PC-9 (cell line): ENCODE measurements at regions not wholly inside any gene's neighbourhood (a gene's known extent, or its start where the extent isn't known, plus 50 kb on each side); places are given as distances from the start of the nearest gene placed in this dataset.

ENCODE experiments used
- BruUV-seq: library from RNA; stranded (reverse); fragments of 400-500 nt; replicated peaks from 2 replicates; lab custom pipeline; 2021; lab: Mats Ljungman, UMichigan
- CTCF ChIA-PET: fragments of 300-600 bp; sonication (Branson Sonifier 250); formaldehyde crosslinking; loops from one replicate; lab custom pipeline; 2022; ENCODE audit warnings: antibody characterized with exemption; lab: Charles Lee
- POLR2A ChIA-PET: fragments of 300-600 bp; sonication (Branson Sonifier 250); formaldehyde crosslinking; loops from one replicate; lab custom pipeline; 2022; ENCODE audit warnings: antibody characterized with exemption; ENCODE audit not compliant: unreplicated experiment; lab: Charles Lee
- DNase-seq, 2 experiments: peaks; one replicate each; pipeline versions ENCODE4 v3.0.0 to v3.0.0-alpha.2; 2015 to 2022; ENCODE audit warnings: mixed read lengths in 1 of 2
- H2AFZ ChIP-seq: fragments of 200-600 bp; sonication (generic); 2 replicates; pipeline ENCODE4 v1.8.1; 2017; ENCODE audit warnings: antibody characterized with exemption
- H3F3A ChIP-seq: fragments of 200-600 bp; sonication (generic); 2 replicates; pipeline ENCODE4 v1.8.1; 2017; ENCODE audit warnings: antibody characterized with exemption, mild to moderate bottlenecking, low read depth; ENCODE audit not compliant: insufficient read depth
- H3K27ac ChIP-seq: fragments of 200-600 bp; sonication (generic); 2 replicates; pipeline ENCODE4 v1.6.1; 2016; ENCODE audit warnings: mixed run types
- H3K27me3 ChIP-seq: fragments of 200-600 bp; sonication (generic); 2 replicates; pipeline ENCODE4 v1.6.1; 2016; ENCODE audit warnings: low read depth, mixed run types; ENCODE audit not compliant: insufficient read depth
- H3K36me3 ChIP-seq: fragments of 200-600 bp; sonication (generic); 2 replicates; pipeline ENCODE4 v1.6.1; 2016; ENCODE audit warnings: low read depth, mixed run types
- H3K4me1 ChIP-seq: fragments of 200-600 bp; sonication (generic); replicated peaks from 2 replicates; pipeline ENCODE4 v1.6.1; 2016; ENCODE audit warnings: mixed run types; ENCODE audit not compliant: insufficient read depth
- H3K4me2 ChIP-seq: fragments of 200-600 bp; sonication (generic); 2 replicates; pipeline ENCODE4 v1.6.1; 2017; ENCODE audit warnings: mixed run types
- H3K4me3 ChIP-seq: fragments of 200-600 bp; sonication (generic); 2 replicates; pipeline ENCODE4 v1.6.1; 2016; ENCODE audit warnings: mixed run types
- H3K79me2 ChIP-seq: fragments of 200-600 bp; sonication (generic); 2 replicates; pipeline ENCODE4 v1.6.1; 2017; ENCODE audit warnings: low read depth, mixed run types
- H3K9me2 ChIP-seq: fragments of 200-600 bp; sonication (generic); 2 replicates; pipeline ENCODE4 v1.8.1; 2017; ENCODE audit warnings: mild to moderate bottlenecking; ENCODE audit not compliant: insufficient read depth
- H3K9me3 ChIP-seq: fragments of 200-600 bp; sonication (generic); 2 replicates; pipeline ENCODE4 v1.8.1; 2016; ENCODE audit warnings: low read depth; ENCODE audit not compliant: insufficient read depth
- H4K20me1 ChIP-seq: fragments of 200-600 bp; sonication (generic); 2 replicates; pipeline ENCODE4 v1.8.1; 2017; ENCODE audit not compliant: insufficient read depth
- EZH2 ChIP-seq: fragments of 200-600 bp; sonication (generic); IDR thresholded peaks from 2 replicates; pipeline ENCODE4 v1.8.0; 2017; ENCODE audit warnings: antibody characterized with exemption, low read depth
- intact Hi-C: fragments of 100-400 bp; cut with micrococcal nuclease; formaldehyde crosslinking; loops from one replicate; pipeline ENCODE4 v1.10.0; 2022; ENCODE audit not compliant: unreplicated experiment
- TF ChIP-seq, protein P1 (sequence below): fragments of 200-600 bp; sonication (generic); conservative IDR thresholded peaks from 2 replicates; pipeline ENCODE4 v1.6.1; 2017; ENCODE audit warnings: mixed run types, antibody characterized with exemption, mild to moderate bottlenecking, moderate library complexity

DNA sequence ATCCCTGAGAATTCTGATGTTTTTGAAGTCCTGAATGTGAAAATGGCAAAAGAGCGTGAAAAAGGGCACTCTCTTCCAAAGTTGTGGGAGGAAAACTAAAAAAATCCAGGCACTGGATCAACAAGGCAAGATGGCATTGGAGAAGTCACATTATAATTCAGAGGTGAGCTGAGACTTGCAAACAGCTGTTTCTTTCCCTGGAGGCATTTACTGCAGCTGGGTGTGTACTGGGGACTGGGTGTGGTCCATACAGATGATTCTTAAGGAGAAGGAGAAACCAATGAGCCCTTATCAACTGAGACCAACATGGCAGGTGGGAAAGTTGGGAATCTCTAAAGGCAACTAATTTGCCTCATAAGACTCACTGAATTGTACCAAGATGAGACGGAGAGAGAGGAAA lies 313.9 kb downstream of the TRIB2 start:
- no peaks in the 10 kb centered on the region for H3K4me1 ChIP-seq
- TF ChIP-seq, protein P1, sequence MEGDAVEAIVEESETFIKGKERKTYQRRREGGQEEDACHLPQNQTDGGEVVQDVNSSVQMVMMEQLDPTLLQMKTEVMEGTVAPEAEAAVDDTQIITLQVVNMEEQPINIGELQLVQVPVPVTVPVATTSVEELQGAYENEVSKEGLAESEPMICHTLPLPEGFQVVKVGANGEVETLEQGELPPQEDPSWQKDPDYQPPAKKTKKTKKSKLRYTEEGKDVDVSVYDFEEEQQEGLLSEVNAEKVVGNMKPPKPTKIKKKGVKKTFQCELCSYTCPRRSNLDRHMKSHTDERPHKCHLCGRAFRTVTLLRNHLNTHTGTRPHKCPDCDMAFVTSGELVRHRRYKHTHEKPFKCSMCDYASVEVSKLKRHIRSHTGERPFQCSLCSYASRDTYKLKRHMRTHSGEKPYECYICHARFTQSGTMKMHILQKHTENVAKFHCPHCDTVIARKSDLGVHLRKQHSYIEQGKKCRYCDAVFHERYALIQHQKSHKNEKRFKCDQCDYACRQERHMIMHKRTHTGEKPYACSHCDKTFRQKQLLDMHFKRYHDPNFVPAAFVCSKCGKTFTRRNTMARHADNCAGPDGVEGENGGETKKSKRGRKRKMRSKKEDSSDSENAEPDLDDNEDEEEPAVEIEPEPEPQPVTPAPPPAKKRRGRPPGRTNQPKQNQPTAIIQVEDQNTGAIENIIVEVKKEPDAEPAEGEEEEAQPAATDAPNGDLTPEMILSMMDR, result no peak
- TF ChIP-seq EZH2, result no peak
- H3K79me2 ChIP-seq, result no peaks in the 10 kb centered on the region
- BruUV-seq, result no TSS peak
- intact Hi-C loops, result no loop called here
- H3K27ac ChIP-seq, result no peak overlapping the region
- H3K9me2 ChIP-seq, result no peaks in the 10 kb centered on the region; the same call in 1 of the 2 replicates
- no peaks in the 10 kb centered on the region for H3K36me3 ChIP-seq
- H3K4me3 ChIP-seq, result no peak overlapping the region
- peaks cover 4% of the 10 kb centered on the region; the same call in 1 of the 2 replicates for H3F3A ChIP-seq
- no peaks in the 10 kb centered on the region for H3K9me3 ChIP-seq
- no peaks in the 10 kb centered on the region for H4K20me1 ChIP-seq
- DNase-seq, result no peak
- POLR2A ChIA-PET, result no interaction called here
- H3K27me3 ChIP-seq, result no peaks in the 10 kb centered on the region
- no peak overlapping the region for H2AFZ ChIP-seq
- H3K4me2 ChIP-seq, result no peak overlapping the region
- CTCF ChIA-PET, result no interaction called here

DNA sequence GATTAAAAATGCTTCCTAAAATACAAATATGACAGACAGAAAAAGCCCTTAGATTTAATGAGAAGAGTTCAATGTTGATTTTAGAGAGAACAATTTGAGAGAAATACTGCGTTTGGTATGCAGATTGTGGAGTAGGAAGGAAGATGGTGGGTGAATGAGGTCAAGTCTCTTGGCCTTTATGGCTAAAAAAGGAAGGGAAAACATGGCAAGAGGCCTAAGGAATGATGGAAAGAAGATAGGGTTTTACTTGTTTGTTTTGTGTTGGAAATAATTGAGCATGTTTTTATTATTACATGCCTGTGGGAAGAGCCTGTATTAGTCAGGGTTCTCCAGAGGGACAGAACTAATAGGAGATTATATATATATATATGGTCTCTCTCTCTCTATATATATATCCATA lies 318.1 kb downstream of the TRIB2 start:
- H3K4me2 ChIP-seq, result no peak overlapping the region
- ChIA-PET CTCF (no interaction called here), POLR2A (no interaction called here)
- BruUV-seq, result no TSS peak
- DNase-seq, result no peak
- H3F3A ChIP-seq, result peaks cover 4% of the 10 kb centered on the region; the same call in 1 of the 2 replicates
- H3K9me3 ChIP-seq, result no peaks in the 10 kb centered on the region
- intact Hi-C loops, result no loop called here
- H3K27ac ChIP-seq, result no peak overlapping the region
- no peaks in the 10 kb centered on the region for H4K20me1 ChIP-seq
- peaks cover 12% of the 10 kb centered on the region; the same call in 1 of the 2 replicates for H3K27me3 ChIP-seq
- TF ChIP-seq, protein P1, result no peak
- no peak for TF ChIP-seq EZH2
- peaks cover 5% of the 10 kb centered on the region; the same call in 1 of the 2 replicates for H3K9me2 ChIP-seq
- H3K4me1 ChIP-seq, result no peaks in the 10 kb centered on the region
- H3K79me2 ChIP-seq, result no peaks in the 10 kb centered on the region
- no peak overlapping the region for H2AFZ ChIP-seq
- H3K4me3 ChIP-seq, result no peak overlapping the region
- no peaks in the 10 kb centered on the region for H3K36me3 ChIP-seq

DNA sequence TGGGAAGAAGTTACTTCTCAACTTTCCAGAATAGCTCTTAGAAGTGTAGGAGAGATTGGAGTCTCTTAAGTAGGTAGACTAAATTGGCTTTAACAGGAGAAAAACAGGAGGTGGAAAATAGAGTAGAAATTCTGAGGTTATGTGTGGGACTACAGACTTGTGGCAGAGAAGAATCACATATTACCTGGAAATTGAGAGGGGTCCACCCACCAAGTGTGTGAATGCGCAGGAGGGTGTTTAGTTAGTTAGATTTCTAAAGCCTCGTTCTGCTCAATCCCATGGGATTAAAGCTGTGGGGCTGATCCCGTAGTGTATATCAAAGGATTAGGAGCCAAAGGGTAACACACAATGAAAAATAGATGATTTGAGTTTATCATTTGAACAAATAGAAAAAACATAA lies 319.1 kb downstream of the TRIB2 start:
- Histone ChIP-seq H3K27ac (no peak overlapping the region), H3K27me3 (peaks cover 12% of the 10 kb centered on the region; the same call in 1 of the 2 replicates), H3K36me3 (no peaks in the 10 kb centered on the region), H4K20me1 (no peaks in the 10 kb centered on the region), H3K4me2 (no peak overlapping the region), H3K4me3 (no peak overlapping the region), H2AFZ (no peak overlapping the region), H3K9me3 (no peaks in the 10 kb centered on the region; the same call in 1 of the 2 replicates), H3K79me2 (no peaks in the 10 kb centered on the region), H3F3A (peaks cover 2% of the 10 kb centered on the region; the same call in 1 of the 2 replicates), H3K4me1 (no peaks in the 10 kb centered on the region), H3K9me2 (peaks cover 5% of the 10 kb centered on the region; the same call in 1 of the 2 replicates)
- BruUV-seq, result no TSS peak
- TF ChIP-seq, protein P1, result no peak
- TF ChIP-seq EZH2, result no peak
- intact Hi-C loops, result no loop called here
- POLR2A ChIA-PET, result no interaction called here
- DNase-seq, result no peak
- CTCF ChIA-PET, result no interaction called here
